Loucy (cell line): ENCODE measurements at regions not wholly inside any gene's neighbourhood (a gene's known extent, or its start where the extent isn't known, plus 50 kb on each side); places are given as distances from the start of the nearest gene placed in this dataset.

Source experiments
- EZH2phosphoT487 ChIP-seq: fragments of 200-600 bp; IDR thresholded peaks from 2 replicates; pipeline ENCODE4 v1.6.1; 2018; ENCODE audit warnings: antibody characterized with exemption, mild to moderate bottlenecking, moderate library complexity, borderline replicate concordance
- TF ChIP-seq, protein P1 (sequence below): fragments of 200-600 bp; sonication (generic); conservative IDR thresholded peaks from 2 replicates; pipeline ENCODE4 v1.5.1; 2014; ENCODE audit warnings: mild to moderate bottlenecking, antibody characterized with exemption, low read length

DNA sequence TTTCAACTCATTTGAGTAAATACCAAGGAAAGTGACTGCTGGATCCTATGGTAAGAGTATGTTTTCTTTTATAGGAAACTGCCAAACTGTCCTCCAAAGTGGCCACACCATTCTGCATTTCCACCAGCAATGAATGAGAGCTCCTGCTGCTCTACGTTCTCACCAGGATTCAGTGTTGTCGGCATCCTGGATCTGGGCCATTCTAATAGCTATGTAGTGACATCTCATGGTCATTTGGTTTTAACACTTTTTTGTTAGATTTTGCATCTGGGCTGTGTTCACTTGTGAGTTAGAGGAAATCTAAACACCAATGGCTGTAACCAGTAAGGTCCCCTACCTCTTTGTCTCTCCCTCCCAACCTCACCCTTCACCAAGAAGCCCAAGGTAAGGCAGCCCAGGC is 115.9 kb downstream of the ATPSCKMT start:
- no peak for TF ChIP-seq EZH2phosphoT487
- TF ChIP-seq, protein P1, sequence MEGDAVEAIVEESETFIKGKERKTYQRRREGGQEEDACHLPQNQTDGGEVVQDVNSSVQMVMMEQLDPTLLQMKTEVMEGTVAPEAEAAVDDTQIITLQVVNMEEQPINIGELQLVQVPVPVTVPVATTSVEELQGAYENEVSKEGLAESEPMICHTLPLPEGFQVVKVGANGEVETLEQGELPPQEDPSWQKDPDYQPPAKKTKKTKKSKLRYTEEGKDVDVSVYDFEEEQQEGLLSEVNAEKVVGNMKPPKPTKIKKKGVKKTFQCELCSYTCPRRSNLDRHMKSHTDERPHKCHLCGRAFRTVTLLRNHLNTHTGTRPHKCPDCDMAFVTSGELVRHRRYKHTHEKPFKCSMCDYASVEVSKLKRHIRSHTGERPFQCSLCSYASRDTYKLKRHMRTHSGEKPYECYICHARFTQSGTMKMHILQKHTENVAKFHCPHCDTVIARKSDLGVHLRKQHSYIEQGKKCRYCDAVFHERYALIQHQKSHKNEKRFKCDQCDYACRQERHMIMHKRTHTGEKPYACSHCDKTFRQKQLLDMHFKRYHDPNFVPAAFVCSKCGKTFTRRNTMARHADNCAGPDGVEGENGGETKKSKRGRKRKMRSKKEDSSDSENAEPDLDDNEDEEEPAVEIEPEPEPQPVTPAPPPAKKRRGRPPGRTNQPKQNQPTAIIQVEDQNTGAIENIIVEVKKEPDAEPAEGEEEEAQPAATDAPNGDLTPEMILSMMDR: no peak
